ENCODE measurements at regions not wholly inside any gene's neighbourhood (a gene's known extent, or its start where the extent isn't known, plus 50 kb on each side); places are given as distances from the start of the nearest gene placed in this dataset.

DNA sequence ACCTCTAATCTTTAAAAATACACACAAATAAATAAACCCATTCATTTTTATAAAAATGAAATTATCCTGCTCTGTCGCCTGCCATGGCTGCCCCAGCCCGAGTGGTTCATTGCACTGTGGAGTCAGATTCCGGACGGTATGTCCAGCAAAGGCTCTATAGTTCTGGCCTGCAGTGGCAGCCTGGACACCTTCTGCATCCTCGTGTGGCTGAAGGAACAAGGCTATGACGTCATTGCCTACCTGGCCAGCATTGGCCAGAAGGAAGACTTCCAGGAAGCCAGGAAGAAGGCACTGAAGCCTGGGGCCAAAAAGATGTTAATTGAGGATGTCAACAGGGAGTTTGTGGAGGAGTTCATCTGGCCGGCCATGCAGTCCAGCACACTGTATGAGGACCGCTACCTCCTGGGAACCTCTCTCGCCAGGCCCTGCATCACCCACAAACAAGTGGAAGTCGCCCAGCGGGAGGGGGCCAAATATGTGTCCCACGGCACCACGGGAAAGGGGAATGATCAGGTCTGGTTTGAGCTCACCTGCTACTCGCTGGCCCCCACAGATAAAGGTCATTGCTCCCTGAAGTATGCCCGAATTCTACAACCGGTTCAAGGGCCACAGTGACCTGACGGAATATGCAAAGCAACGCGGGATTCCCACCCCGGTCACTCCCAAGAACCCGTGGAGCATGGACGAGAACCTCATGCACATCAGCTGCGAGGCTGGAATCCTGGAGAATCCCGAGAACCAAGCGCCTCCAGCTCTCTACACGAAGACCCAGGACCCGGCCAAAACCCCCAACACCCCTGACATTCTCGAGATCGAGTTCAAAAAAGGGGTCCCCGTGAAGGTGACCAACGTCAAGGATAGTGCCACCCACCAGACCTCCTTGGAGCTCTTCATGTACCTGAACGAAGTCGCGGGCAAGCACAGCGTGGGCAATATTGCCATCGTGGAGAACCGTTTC is 158.2 kb upstream of the GUCY1A2 start:
- TF ChIP-seq EZH2phosphoT487 (IDR thresholded peaks at IDR 0.05; ENCODE audit: borderline replicate concordance, low read length): no peak
- TF ChIP-seq EZH2 (IDR thresholded peaks at IDR 0.05; ENCODE audit: low read length, unreplicated experiment): no peak
- TF ChIP-seq, protein P1, sequence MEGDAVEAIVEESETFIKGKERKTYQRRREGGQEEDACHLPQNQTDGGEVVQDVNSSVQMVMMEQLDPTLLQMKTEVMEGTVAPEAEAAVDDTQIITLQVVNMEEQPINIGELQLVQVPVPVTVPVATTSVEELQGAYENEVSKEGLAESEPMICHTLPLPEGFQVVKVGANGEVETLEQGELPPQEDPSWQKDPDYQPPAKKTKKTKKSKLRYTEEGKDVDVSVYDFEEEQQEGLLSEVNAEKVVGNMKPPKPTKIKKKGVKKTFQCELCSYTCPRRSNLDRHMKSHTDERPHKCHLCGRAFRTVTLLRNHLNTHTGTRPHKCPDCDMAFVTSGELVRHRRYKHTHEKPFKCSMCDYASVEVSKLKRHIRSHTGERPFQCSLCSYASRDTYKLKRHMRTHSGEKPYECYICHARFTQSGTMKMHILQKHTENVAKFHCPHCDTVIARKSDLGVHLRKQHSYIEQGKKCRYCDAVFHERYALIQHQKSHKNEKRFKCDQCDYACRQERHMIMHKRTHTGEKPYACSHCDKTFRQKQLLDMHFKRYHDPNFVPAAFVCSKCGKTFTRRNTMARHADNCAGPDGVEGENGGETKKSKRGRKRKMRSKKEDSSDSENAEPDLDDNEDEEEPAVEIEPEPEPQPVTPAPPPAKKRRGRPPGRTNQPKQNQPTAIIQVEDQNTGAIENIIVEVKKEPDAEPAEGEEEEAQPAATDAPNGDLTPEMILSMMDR (conservative IDR thresholded peaks at IDR 0.05; ENCODE audit: low read depth, low read length): no peak
- H3K9me3 ChIP-seq (ENCODE audit: low read length): no peaks in the 10 kb centered on the region
- no peak for ATAC-seq
- H3K27ac ChIP-seq (ENCODE audit: low read length): no peak overlapping the region
- intact Hi-C loops (cut with micrococcal nuclease): no loop called here
- DNase-seq: no peak
- H3K4me2 ChIP-seq (ENCODE audit: low read length): no peak overlapping the region
- H3K9me2 ChIP-seq (replicated peaks; ENCODE audit: low read length): no peaks in the 10 kb centered on the region
- peaks cover 9% of the 10 kb centered on the region; the same call in 1 of the 2 replicates for H3K27me3 ChIP-seq (ENCODE audit: low read length)
- no TSS peak for BruUV-seq (replicated peaks)
- H2AFZ ChIP-seq (ENCODE audit: low read length): no peak overlapping the region
- no peaks in the 10 kb centered on the region for H4K20me1 ChIP-seq (ENCODE audit: low read length)
- H3K4me3 ChIP-seq (ENCODE audit: low read length): no peak overlapping the region
- H3K4me1 ChIP-seq (ENCODE audit: insufficient read depth, low read length): no peaks in the 10 kb centered on the region
- ChIA-PET POLR2A (ENCODE audit: unreplicated experiment) (no interaction called here), CTCF (no interaction called here)
- H3K79me2 ChIP-seq (ENCODE audit: low read length): no peaks in the 10 kb centered on the region
- no peak overlapping the region for H3K9ac ChIP-seq (ENCODE audit: low read length)
- H3F3A ChIP-seq (ENCODE audit: low read length, unreplicated experiment): no peaks in the 10 kb centered on the region
- H3K36me3 ChIP-seq (ENCODE audit: low read depth, low read length): no peaks in the 10 kb centered on the region

GRCh38 chr11:107174856-107175255 is 156.6 kb upstream of the GUCY1A2 start:
- no peak overlapping the region for H3K27ac ChIP-seq (ENCODE audit: low read length)
- H3K9me3 ChIP-seq (ENCODE audit: low read length): no peaks in the 10 kb centered on the region
- DNase-seq (no peak), ATAC-seq (no peak)
- no peak overlapping the region for H3K4me3 ChIP-seq (ENCODE audit: low read length)
- no TSS peak for BruUV-seq (replicated peaks)
- no peaks in the 10 kb centered on the region for H3K36me3 ChIP-seq (ENCODE audit: low read depth, low read length)
- H3K27me3 ChIP-seq (ENCODE audit: low read length): peaks cover 9% of the 10 kb centered on the region; the same call in 1 of the 2 replicates
- H3K4me1 ChIP-seq (ENCODE audit: insufficient read depth, low read length): no peaks in the 10 kb centered on the region
- no peak overlapping the region for H3K4me2 ChIP-seq (ENCODE audit: low read length)
- TF ChIP-seq, protein P1 (conservative IDR thresholded peaks at IDR 0.05; ENCODE audit: low read depth, low read length): no peak
- TF ChIP-seq EZH2 (IDR thresholded peaks at IDR 0.05; ENCODE audit: low read length, unreplicated experiment) (no peak), EZH2phosphoT487 (IDR thresholded peaks at IDR 0.05; ENCODE audit: borderline replicate concordance, low read length) (no peak)
- H3K9me2 ChIP-seq (replicated peaks; ENCODE audit: low read length): no peaks in the 10 kb centered on the region
- no peak overlapping the region for H3K9ac ChIP-seq (ENCODE audit: low read length)
- no peaks in the 10 kb centered on the region for H4K20me1 ChIP-seq (ENCODE audit: low read length)
- no peaks in the 10 kb centered on the region for H3F3A ChIP-seq (ENCODE audit: low read length, unreplicated experiment)
- H2AFZ ChIP-seq (ENCODE audit: low read length): no peak overlapping the region
- intact Hi-C loops (cut with micrococcal nuclease): no loop called here
- POLR2A ChIA-PET (ENCODE audit: unreplicated experiment): no interaction called here
- CTCF ChIA-PET: no interaction called here
- H3K79me2 ChIP-seq (ENCODE audit: low read length): no peaks in the 10 kb centered on the region

DNA sequence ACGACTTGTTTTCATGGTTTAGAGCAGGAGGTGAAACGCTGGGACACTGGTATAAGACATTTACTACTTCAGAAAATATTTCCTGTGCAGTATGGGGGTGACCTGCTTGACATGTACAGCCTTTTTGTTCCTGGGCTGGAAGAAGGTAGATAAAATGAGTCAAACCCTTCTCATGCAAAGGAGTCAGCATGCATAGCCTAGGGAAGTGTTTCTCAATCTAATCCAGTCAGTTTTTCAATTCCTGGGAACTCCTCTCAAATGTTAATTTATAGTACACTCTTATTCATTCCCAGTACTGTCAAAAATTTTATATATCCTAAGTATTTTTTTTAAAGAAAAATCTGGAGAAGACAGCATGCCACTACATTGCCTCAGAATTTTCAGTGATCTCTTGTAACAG is 154.7 kb upstream of the GUCY1A2 start:
- ATAC-seq (no peak), DNase-seq (no peak)
- no peaks in the 10 kb centered on the region for H3K36me3 ChIP-seq (ENCODE audit: low read depth, low read length)
- no TSS peak for BruUV-seq (replicated peaks)
- H3K27ac ChIP-seq (ENCODE audit: low read length): no peak overlapping the region
- H3K4me3 ChIP-seq (ENCODE audit: low read length): no peak overlapping the region
- no peaks in the 10 kb centered on the region for H3K4me1 ChIP-seq (ENCODE audit: insufficient read depth, low read length)
- H3K9me2 ChIP-seq (replicated peaks; ENCODE audit: low read length): no peaks in the 10 kb centered on the region
- intact Hi-C loops (cut with micrococcal nuclease): no loop called here
- no peak overlapping the region for H2AFZ ChIP-seq (ENCODE audit: low read length)
- H3K27me3 ChIP-seq (ENCODE audit: low read length): peaks cover 9% of the 10 kb centered on the region; the same call in 1 of the 2 replicates
- no peak for TF ChIP-seq EZH2phosphoT487 (IDR thresholded peaks at IDR 0.05; ENCODE audit: borderline replicate concordance, low read length)
- TF ChIP-seq, protein P1 (conservative IDR thresholded peaks at IDR 0.05; ENCODE audit: low read depth, low read length): no peak
- no peak for TF ChIP-seq EZH2 (IDR thresholded peaks at IDR 0.05; ENCODE audit: low read length, unreplicated experiment)
- no peaks in the 10 kb centered on the region for H3K79me2 ChIP-seq (ENCODE audit: low read length)
- no peaks in the 10 kb centered on the region for H3F3A ChIP-seq (ENCODE audit: low read length, unreplicated experiment)
- H3K4me2 ChIP-seq (ENCODE audit: low read length): no peak overlapping the region
- no peaks in the 10 kb centered on the region for H4K20me1 ChIP-seq (ENCODE audit: low read length)
- CTCF ChIA-PET: no interaction called here
- no peak overlapping the region for H3K9ac ChIP-seq (ENCODE audit: low read length)
- POLR2A ChIA-PET (ENCODE audit: unreplicated experiment): no interaction called here
- no peaks in the 10 kb centered on the region for H3K9me3 ChIP-seq (ENCODE audit: low read length)
